Skeletal muscle satellite cell (primary cell): ENCODE measurements at regions not wholly inside any gene's neighbourhood (a gene's known extent, or its start where the extent isn't known, plus 50 kb on each side); places are given as distances from the start of the nearest gene placed in this dataset.

Source experiments
- H3K27me3 ChIP-seq: 2 replicates; pipeline ENCODE4 v1.7.0; 2013; ENCODE audit warnings: low read length; ENCODE audit not compliant: control insufficient read depth, insufficient read depth
- H3K36me3 ChIP-seq: 2 replicates; pipeline ENCODE4 v1.7.0; 2013; ENCODE audit warnings: mild to moderate bottlenecking, control low read depth, low read length; ENCODE audit not compliant: insufficient read depth
- H3K4me1 ChIP-seq: 2 replicates; pipeline ENCODE4 v1.7.0; 2013; ENCODE audit warnings: low read length; ENCODE audit not compliant: control insufficient read depth, insufficient read depth
- H3K4me2 ChIP-seq: 2 replicates; pipeline ENCODE4 v1.7.0; 2013; ENCODE audit warnings: mild to moderate bottlenecking, low read length
- H3K4me3 ChIP-seq: 2 replicates; pipeline ENCODE4 v1.7.0; 2013; ENCODE audit warnings: low read length
- H3K9ac ChIP-seq: 2 replicates; pipeline ENCODE4 v1.7.0; 2013; ENCODE audit warnings: mild to moderate bottlenecking, low read depth, low read length, moderate library complexity
- H3K9me3 ChIP-seq: replicated peaks from 2 replicates; pipeline ENCODE4 v1.7.0; 2013; ENCODE audit warnings: mild to moderate bottlenecking, control low read depth, low read length

- H3K4me3 ChIP-seq, result no peak overlapping the region
- H3K4me2 ChIP-seq, result no peak overlapping the region
- H3K9ac ChIP-seq, result no peak overlapping the region
- H3K4me1 ChIP-seq, result no peaks in the 10 kb centered on the region
- H3K36me3 ChIP-seq, result no peaks in the 10 kb centered on the region
- no peaks in the 10 kb centered on the region for H3K27me3 ChIP-seq
- H3K9me3 ChIP-seq, result no peaks in the 10 kb centered on the region
Observed at GRCh38 chr1:29462096-29462495, 225.8 kb downstream of the PTPRU start.

- Histone ChIP-seq H3K9ac (no peak overlapping the region), H3K4me1 (no peaks in the 10 kb centered on the region), H3K27me3 (no peaks in the 10 kb centered on the region)
Observed at GRCh38 chr1:29461115-29461739, 224.9 kb downstream of the PTPRU start.

GRCh38 chr1:29460694-29461093 is 224.4 kb downstream of the PTPRU start:
- H3K4me3 ChIP-seq, result no peak overlapping the region
- no peaks in the 10 kb centered on the region for H3K36me3 ChIP-seq
- no peaks in the 10 kb centered on the region for H3K27me3 ChIP-seq
- H3K4me1 ChIP-seq, result no peaks in the 10 kb centered on the region
- no peaks in the 10 kb centered on the region for H3K9me3 ChIP-seq
- H3K9ac ChIP-seq, result no peak overlapping the region
- H3K4me2 ChIP-seq, result no peak overlapping the region

More at GRCh38 chr1:29461115-29461739, 224.9 kb downstream of the PTPRU start:
- Histone ChIP-seq H3K4me3 (no peak overlapping the region), H3K4me2 (no peak overlapping the region), H3K36me3 (no peaks in the 10 kb centered on the region), H3K9me3 (no peaks in the 10 kb centered on the region)

GRCh38 chr1:29460041-29460610 is 223.8 kb downstream of the PTPRU start:
- no peak overlapping the region for H3K4me3 ChIP-seq
- H3K4me2 ChIP-seq, result no peak overlapping the region
- no peaks in the 10 kb centered on the region for H3K9me3 ChIP-seq
- no peaks in the 10 kb centered on the region for H3K27me3 ChIP-seq
- H3K4me1 ChIP-seq, result no peaks in the 10 kb centered on the region
- H3K9ac ChIP-seq, result no peak overlapping the region
- H3K36me3 ChIP-seq, result no peaks in the 10 kb centered on the region

GRCh38 chr1:29459620-29459945 is 223.3 kb downstream of the PTPRU start:
- H3K4me3 ChIP-seq, result no peak overlapping the region
- H3K36me3 ChIP-seq, result no peaks in the 10 kb centered on the region
- H3K9me3 ChIP-seq, result no peaks in the 10 kb centered on the region
- H3K27me3 ChIP-seq, result no peaks in the 10 kb centered on the region
- H3K4me1 ChIP-seq, result no peaks in the 10 kb centered on the region
- H3K9ac ChIP-seq, result no peak overlapping the region
- no peak overlapping the region for H3K4me2 ChIP-seq

GRCh38 chr1:29458737-29459619 is 222.7 kb downstream of the PTPRU start:
- H3K27me3 ChIP-seq, result no peaks in the 10 kb centered on the region
- no peaks in the 10 kb centered on the region for H3K4me1 ChIP-seq
- no peaks in the 10 kb centered on the region for H3K36me3 ChIP-seq
- H3K4me3 ChIP-seq, result no peak overlapping the region
- H3K4me2 ChIP-seq, result no peak overlapping the region
- H3K9ac ChIP-seq, result no peak overlapping the region
- no peaks in the 10 kb centered on the region for H3K9me3 ChIP-seq

- H3K4me2 ChIP-seq, result no peak overlapping the region
- no peaks in the 10 kb centered on the region for H3K27me3 ChIP-seq
- no peaks in the 10 kb centered on the region for H3K9me3 ChIP-seq
- no peaks in the 10 kb centered on the region for H3K36me3 ChIP-seq
- no peak overlapping the region for H3K9ac ChIP-seq
- no peaks in the 10 kb centered on the region for H3K4me1 ChIP-seq
- H3K4me3 ChIP-seq, result no peak overlapping the region
Observed at GRCh38 chr1:29457496-29458368, 221.4 kb downstream of the PTPRU start.

- Histone ChIP-seq H3K9ac (no peak overlapping the region), H3K9me3 (no peaks in the 10 kb centered on the region), H3K36me3 (no peaks in the 10 kb centered on the region), H3K4me1 (no peaks in the 10 kb centered on the region), H3K4me3 (no peak overlapping the region), H3K27me3 (no peaks in the 10 kb centered on the region), H3K4me2 (no peak overlapping the region)
Observed at GRCh38 chr1:29456685-29457435, 220.5 kb downstream of the PTPRU start.

- H3K9me3 ChIP-seq, result no peaks in the 10 kb centered on the region
- H3K4me1 ChIP-seq, result no peaks in the 10 kb centered on the region
- no peaks in the 10 kb centered on the region for H3K36me3 ChIP-seq
- no peak overlapping the region for H3K4me3 ChIP-seq
- H3K4me2 ChIP-seq, result no peak overlapping the region
- H3K9ac ChIP-seq, result no peak overlapping the region
- H3K27me3 ChIP-seq, result no peaks in the 10 kb centered on the region
Observed at GRCh38 chr1:29455781-29456180, 219.5 kb downstream of the PTPRU start.

- Histone ChIP-seq H3K4me3 (no peak overlapping the region), H3K36me3 (no peaks in the 10 kb centered on the region), H3K27me3 (no peaks in the 10 kb centered on the region), H3K4me2 (no peak overlapping the region), H3K4me1 (no peaks in the 10 kb centered on the region), H3K9me3 (no peaks in the 10 kb centered on the region), H3K9ac (no peak overlapping the region)
Observed at GRCh38 chr1:29454616-29455380, 218.5 kb downstream of the PTPRU start.
